Hematopoietic multipotent progenitor cell treated with erythropoietin and hydrocortisone succinate and interleukin-3 and kit ligand, for 8 days (in vitro differentiated cells): ENCODE measurements at regions not wholly inside any gene's neighbourhood (a gene's known extent, or its start where the extent isn't known, plus 50 kb on each side); places are given as distances from the start of the nearest gene placed in this dataset.

Source experiments
- DNase-seq: peaks from one replicate; pipeline ENCODE4 v3.0.0-alpha.2; 2015

DNA sequence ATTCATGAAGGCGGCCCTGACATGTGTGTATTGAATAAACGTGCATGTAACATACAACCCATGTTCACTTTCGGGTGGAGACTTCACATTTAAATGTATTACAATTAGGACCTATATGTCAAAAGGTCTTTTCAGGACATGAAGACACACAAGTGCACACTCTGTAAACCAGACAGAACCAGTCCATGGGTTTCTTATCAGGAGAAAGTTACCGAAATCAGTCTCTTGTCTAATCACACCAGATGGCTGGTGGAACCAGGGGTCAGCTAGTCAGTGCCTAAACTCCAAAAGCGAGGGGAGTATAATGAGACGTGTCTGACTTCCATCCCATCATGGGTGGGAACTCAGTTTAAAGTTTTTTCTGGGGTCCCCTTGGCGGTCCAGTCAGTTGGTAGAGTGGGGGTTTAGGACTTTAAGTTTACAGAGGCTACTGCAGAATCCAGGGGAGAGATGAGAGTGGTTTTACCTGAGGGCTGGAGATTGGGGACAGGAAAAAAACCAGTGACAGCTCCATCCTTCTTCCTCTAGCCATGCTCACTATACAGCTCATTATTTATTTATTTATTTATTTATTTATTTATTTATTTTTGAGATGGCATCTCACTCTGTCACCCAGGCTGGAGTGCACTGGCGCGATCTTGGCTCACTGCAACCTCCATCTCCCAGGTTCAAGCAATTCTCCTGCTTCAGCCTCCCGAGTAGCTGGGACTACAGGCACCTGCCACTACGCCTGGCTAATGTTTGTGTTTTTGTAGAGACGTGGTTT lies 251.3 kb upstream of the LYZL1 start:
- no peak for DNase-seq

GRCh38 chr10:29039091-29039490 lies 249.8 kb upstream of the LYZL1 start:
- no peak for DNase-seq

DNA sequence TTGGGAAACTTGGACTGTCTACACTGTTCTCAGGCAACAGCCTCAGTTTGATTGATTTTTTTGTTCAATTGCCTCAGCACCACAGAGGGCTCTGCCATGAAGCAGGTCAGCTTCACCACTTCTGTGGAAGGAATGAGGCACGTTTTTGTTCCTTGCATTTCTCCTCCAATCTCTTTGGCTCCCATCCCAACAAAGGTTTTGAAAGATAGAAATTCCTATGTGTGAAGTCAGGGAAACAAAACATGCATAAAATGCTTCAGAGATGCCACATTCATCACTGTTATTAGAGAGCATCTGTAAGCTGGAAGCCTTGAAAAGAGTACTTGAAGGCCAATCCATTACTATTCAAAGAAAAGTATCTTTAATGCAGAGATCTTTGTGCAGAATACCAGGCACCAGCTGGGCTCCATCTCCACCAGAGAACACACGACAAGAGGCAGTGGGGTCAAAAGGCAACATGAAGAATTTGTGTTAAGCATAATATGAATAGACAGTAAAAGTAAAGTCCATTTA lies 249.1 kb upstream of the LYZL1 start:
- no peak for DNase-seq

DNA sequence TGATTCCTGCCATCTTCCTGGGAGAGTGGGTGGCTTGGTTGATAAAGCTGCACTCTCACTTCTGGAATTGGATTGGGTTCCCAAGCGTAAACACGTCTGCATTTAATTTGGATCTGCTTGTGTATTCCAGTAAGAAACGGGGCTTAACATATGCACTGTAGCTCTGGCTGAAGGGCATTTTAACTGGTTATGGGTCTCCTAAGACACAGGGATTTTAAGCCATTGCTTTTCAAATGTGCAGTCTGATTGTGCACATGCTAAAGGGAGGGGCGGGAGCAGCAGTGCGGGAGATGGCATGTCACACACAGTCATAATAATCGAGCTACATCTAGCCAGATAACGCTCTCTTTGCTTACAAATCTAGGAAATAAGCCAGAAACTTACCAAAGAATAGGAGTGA lies 247.3 kb upstream of the LYZL1 start:
- DNase-seq: no peak

DNA sequence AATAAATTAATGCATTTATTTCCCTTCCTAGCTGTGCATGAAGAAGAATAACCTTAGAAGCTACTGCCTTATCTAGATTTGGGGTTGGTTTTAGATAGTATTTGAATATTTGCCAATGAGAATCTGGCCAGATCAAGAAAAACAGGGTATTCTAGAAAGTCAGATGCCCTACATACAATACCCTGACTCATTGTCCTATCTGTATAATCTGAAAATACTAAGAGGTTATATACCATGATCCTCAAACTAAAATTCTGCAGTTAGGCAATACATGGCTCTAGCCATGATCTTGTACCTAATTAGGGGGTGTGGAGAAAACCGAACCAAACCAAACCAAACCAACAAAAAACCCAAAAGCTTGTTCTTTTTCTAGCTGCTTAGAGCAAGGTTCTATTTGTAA lies 240.4 kb upstream of the LYZL1 start:
- no peak for DNase-seq

DNA sequence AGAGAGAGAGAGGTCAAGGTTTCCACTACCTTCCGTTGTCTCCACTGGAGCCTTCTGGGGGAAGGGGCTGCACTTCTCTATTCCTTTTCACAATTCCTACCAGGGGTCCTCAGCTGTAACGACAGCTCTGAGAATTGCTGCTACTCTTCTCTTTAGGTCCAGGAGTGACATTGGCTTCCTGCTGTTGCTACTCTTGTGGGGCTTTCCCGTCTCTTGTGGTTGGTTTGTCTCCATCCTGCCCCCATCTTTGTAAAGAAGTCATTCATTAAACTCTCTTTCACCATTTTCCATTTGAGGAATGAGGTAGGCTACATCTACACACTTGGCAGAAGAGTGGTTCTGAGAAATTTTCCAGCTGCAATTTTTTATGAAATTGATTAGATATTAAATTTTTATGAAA lies 238.8 kb upstream of the LYZL1 start:
- DNase-seq: no peak

- DNase-seq: no peak
Measured at GRCh38 chr10:29055101-29055500, 233.8 kb upstream of the LYZL1 start.

- DNase-seq: no peak
Measured at GRCh38 chr10:29056729-29057128, 232.1 kb upstream of the LYZL1 start.

DNA sequence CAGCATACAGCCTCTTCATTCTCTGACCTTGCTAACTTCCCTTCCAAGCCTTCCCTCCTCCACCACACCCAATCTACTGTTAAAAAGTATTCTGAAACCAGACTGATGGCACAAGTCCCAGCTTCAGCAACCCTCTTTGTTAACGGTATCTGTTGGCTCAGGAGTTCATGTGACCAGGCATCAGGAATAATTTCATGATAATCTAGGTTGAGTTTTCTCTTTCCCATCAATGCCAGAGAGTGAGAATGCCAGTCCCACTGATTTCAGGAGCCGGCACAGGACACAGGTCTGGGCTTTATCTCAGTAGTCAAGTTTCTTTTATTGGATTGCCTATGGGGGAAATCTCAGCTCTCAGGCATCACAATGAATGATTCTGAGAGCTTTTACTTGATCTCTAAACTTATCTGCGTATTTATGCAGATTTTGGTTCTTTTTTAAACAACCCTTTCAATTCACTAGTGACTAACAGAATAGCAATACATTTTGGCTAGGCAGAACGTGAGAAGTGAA lies 231.0 kb upstream of the LYZL1 start:
- DNase-seq: no peak

DNA sequence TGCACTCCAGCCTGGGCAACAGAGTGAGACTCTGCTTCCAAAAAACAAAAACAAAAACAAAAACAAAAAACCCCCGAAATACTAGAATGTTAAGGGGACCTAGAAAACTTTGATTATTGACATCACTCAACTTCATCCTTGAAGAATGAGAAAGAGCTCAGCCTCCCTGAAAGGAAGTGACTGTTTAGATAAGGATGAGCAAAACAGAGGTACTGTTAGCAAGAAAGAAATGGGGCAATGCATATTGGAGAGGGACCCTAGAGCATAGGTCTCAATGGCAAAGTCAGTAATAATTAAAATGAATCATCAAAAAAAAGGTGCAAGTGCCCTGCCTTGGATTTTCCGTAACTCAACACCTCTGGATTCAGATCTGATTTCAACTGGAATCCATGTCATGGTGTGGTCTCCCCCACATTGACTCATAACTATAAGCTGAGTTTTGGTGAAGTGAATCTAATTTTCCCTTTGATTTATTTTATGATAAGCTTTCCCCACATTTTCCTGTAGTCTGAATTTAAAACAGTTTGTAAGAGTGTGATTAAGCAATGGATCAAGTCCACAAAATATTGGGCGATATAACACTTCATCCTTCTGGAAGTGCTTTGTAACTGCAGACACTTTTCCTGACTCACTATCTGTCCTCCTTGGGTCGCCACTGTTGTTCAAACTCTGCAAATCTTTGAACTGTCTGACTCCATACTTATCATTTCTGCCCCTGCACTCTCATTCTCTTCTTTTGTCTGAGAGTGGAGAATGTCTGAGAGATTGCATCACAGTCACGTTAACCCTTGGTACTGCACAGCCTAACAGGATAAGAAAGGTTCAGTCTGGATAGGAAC lies 224.8 kb upstream of the LYZL1 start:
- no peak for DNase-seq

- DNase-seq: no peak
Measured at GRCh38 chr10:29064680-29065079, 224.2 kb upstream of the LYZL1 start.

DNA sequence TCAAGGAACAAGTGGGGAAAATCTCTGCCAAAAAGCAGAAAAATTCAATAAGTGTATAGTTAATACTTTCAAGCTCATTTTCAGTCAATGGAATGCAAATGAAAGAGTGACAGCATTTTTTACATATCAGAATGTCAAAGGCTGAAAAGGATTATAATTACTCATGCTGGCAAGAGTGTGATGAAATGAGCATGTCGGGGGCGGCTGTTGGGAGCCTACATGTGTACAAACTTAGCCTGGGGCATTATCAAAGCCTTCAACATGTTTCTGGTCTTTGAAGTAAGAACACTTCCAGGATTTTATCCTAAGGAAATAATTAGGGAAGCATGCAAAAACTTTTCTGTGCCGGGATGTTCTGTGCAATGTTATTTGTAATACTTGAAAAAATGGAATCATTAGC lies 221.7 kb upstream of the LYZL1 start:
- DNase-seq: no peak

- no peak for DNase-seq
Measured at GRCh38 chr10:29067628-29068027, 221.2 kb upstream of the LYZL1 start.

DNA sequence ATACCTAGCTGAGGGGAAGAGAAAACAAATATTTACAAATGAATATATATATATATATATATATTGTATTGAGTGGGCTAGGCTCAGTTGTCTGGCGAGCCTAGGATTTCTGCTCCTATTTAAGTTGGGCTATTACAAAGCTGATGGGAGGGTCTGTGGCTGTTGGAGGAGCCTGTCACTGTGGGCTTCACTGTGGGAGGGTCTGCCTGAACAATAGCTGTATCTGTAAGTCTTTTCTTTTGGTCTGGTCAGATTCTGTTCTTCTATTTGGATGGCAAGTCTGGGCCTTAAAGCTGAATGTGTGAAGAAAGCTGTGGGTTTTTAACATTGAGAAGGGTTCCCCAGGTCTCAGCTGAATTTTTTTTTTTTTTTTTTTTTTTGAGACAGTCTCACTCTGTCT lies 220.6 kb upstream of the LYZL1 start:
- DNase-seq: no peak

DNA sequence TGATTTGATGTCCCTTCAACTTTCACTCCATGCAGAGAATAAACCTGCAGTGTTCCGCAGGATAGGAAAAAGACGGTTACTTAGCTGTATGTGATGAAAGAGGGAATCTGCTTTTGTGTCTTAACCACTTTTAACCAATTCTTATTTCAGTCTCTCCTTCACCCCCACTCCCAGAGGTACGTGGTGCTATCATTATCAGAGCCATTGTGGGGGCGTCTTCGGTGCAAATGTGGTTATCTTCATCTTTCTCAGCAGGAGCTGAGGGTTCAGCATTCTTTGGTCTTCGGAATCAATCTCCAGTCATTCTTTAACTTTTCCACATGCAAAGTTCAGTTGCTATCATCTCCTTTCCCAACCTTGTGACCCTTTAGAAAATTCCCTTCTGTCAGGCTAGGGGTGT lies 219.9 kb upstream of the LYZL1 start:
- DNase-seq: no peak

- DNase-seq: no peak
Measured at GRCh38 chr10:29069941-29070340, 218.9 kb upstream of the LYZL1 start.

GRCh38 chr10:29078919-29079318 lies 210.0 kb upstream of the LYZL1 start:
- no peak for DNase-seq

DNA sequence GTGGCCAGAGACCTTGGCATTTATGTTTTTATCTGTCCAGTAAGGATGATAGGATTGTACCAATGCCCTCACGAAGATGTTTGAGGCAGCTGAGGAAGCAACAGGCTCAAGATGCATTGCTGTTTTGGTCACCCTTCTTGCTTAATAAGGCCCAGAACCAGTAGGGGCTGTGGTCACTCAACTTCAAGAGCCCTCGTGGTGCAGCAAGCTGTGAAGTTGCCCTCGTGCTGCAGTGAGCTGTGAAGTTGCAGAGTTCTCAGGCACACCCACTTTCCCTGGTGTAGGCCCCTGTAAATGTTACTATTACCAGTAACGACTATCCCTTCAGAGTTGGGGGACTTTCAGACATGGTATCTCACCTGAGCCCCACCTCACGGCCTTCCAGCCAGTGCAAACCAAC lies 207.6 kb upstream of the LYZL1 start:
- no peak for DNase-seq

DNA sequence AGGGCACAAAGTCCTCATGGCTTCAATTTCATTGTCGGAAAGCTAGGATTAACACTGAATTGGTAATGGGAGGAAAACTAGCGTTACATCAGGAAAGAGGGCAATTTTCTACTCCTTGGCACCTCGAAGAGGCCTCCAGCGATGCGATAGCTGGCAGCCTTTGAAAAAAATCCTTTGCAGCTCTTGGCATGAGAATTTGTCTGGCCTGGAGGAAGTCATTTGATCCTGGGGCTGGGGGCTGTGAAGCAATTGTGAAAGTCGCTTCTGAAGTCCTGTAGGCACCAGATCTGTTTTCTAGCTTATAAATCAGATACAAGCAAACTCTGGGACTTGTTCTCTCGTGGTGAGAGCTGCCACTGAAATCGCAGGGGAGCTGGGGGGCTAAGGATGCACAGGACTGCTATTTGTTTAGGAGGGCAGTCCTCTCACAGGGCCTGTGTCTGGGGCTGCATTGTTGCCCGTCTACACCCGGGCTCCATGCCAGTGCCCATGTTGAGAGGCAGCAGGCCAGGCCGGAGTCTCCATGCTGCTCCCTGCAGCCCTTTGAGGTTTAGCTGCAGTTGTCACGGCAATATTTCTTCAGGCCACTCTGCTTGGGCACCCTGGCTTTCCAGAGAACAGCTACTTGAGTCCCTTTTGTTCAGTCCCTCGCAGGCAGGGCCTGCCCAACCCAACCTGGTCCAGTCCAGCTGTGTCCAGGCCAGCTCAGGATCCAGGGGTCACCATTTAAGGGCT lies 206.8 kb upstream of the LYZL1 start:
- DNase-seq: no peak

- DNase-seq: no peak
Measured at GRCh38 chr10:29083096-29083495, 205.8 kb upstream of the LYZL1 start.

GRCh38 chr10:29084681-29085307 lies 204.1 kb upstream of the LYZL1 start:
- DNase-seq: no peak

GRCh38 chr10:29089091-29089490 lies 199.8 kb upstream of the LYZL1 start:
- no peak for DNase-seq

DNA sequence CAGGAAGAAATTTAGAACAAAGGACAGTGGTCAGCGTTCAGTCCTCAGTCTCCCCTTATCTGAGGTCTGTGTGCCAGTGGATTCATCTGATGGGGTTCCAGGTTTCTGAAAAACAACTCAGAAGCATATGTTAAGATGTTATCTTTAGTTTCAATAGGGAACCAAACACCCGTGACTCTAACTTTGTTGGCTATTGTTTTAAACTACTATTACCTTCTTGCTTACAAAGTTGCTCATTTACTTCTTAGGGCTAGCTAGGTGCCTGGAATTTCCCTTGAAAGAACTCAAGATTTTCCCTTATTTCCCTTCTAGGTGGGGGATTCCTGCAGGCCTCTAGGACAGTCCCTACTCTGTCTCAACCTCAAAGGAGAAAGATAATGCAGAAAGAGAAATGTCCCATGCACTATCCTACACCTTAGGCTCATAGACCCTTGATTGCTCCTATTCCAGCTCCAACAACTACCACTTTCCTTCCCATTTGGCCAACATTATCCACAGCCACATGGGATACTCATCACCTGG lies 192.5 kb upstream of the LYZL1 start:
- no peak for DNase-seq
